ENCODE measurements at regions not wholly inside any gene's neighbourhood (a gene's known extent, or its start where the extent isn't known, plus 50 kb on each side); places are given as distances from the start of the nearest gene placed in this dataset.

GRCh38 chr6:132096996-132097395, 145.8 kb upstream of the CCN2 start:
- DNase-seq (ENCODE audit: low read depth) = no peak

GRCh38 chr6:132096245-132096644, 145.1 kb upstream of the CCN2 start:
- DNase-seq (ENCODE audit: low read depth) = no peak

GRCh38 chr6:132089173-132089572, 138.0 kb upstream of the CCN2 start:
- no peak for DNase-seq (ENCODE audit: low read depth)

GRCh38 chr6:132088150-132088549, 137.0 kb upstream of the CCN2 start:
- DNase-seq (ENCODE audit: low read depth) = no peak

GRCh38 chr6:132087391-132087790, 136.2 kb upstream of the CCN2 start:
- DNase-seq (ENCODE audit: low read depth) = no peak

- no peak for DNase-seq (ENCODE audit: low read depth)
Measured at GRCh38 chr6:132085731-132086130, 134.6 kb upstream of the CCN2 start.

GRCh38 chr6:132084811-132085509, 133.8 kb upstream of the CCN2 start:
- DNase-seq (ENCODE audit: low read depth) = peak; percentile 95

GRCh38 chr6:132082421-132082820, 131.2 kb upstream of the CCN2 start:
- DNase-seq (ENCODE audit: low read depth) = no peak

GRCh38 chr6:132081338-132081737, 130.2 kb upstream of the CCN2 start:
- DNase-seq (ENCODE audit: low read depth) = no peak

GRCh38 chr6:132079286-132079685, 128.1 kb upstream of the CCN2 start:
- no peak for DNase-seq (ENCODE audit: low read depth)

GRCh38 chr6:132076452-132076851, 125.3 kb upstream of the CCN2 start:
- DNase-seq (ENCODE audit: low read depth) = no peak

- no peak for DNase-seq (ENCODE audit: low read depth)
Measured at GRCh38 chr6:132072831-132073230, 121.7 kb upstream of the CCN2 start.

- no peak for DNase-seq (ENCODE audit: low read depth)
Measured at GRCh38 chr6:132072271-132072670, 121.1 kb upstream of the CCN2 start.

- peak; percentile 81 for DNase-seq (ENCODE audit: low read depth)
Measured at GRCh38 chr6:132070356-132070755, 119.2 kb upstream of the CCN2 start.

- no peak for DNase-seq (ENCODE audit: low read depth)
Measured at GRCh38 chr6:132068766-132069165, 117.6 kb upstream of the CCN2 start.

- no peak for DNase-seq (ENCODE audit: low read depth)
Measured at GRCh38 chr6:132067286-132067685, 116.1 kb upstream of the CCN2 start.

GRCh38 chr6:132065556-132065955, 114.4 kb upstream of the CCN2 start:
- DNase-seq (ENCODE audit: low read depth) = no peak

- DNase-seq (ENCODE audit: low read depth) = peak; percentile 91
Measured at GRCh38 chr6:132063738-132064137, 112.6 kb upstream of the CCN2 start.

GRCh38 chr6:132063204-132063603, 112.0 kb upstream of the CCN2 start:
- DNase-seq (ENCODE audit: low read depth) = no peak

- no peak for DNase-seq (ENCODE audit: low read depth)
Measured at GRCh38 chr6:132062626-132063025, 111.5 kb upstream of the CCN2 start.

- DNase-seq (ENCODE audit: low read depth) = no peak
Measured at GRCh38 chr6:132061381-132061780, 110.2 kb upstream of the CCN2 start.

GRCh38 chr6:132060591-132060990, 109.4 kb upstream of the CCN2 start:
- DNase-seq (ENCODE audit: low read depth) = no peak

- no peak for DNase-seq (ENCODE audit: low read depth)
Measured at GRCh38 chr6:132058975-132059374, 107.8 kb upstream of the CCN2 start.

- DNase-seq (ENCODE audit: low read depth) = peak; percentile 46
Measured at GRCh38 chr6:132054525-132054924, 103.4 kb upstream of the CCN2 start.

All from renal cortical epithelial cell (primary cell).